SK-N-SH treated with all-trans-retinoic acid at 6 μM for 48 hours (cell line): ENCODE measurements at regions not wholly inside any gene's neighbourhood (a gene's known extent, or its start where the extent isn't known, plus 50 kb on each side); places are given as distances from the start of the nearest gene placed in this dataset.

Experiments used
- ATAC-seq: fragments of 200-7000 bp; cut with Tn5 transposase; 3 replicates; pipeline ENCODE4 v1.9.1; 2020; ENCODE audit warnings: mild to moderate bottlenecking, moderate library complexity
- BACH2 ChIP-seq: fragments of 250-450 bp; sonication (Bioruptor Pico); IDR thresholded peaks from 2 replicates; pipeline ENCODE4 v1.9.0; 2021; ENCODE audit warnings: mild to moderate bottlenecking, borderline replicate concordance
- CSDC2 ChIP-seq: fragments of 250-450 bp; sonication (Bioruptor Pico); IDR thresholded peaks from 2 replicates; pipeline ENCODE4 v1.5.0; 2020; ENCODE audit warnings: mild to moderate bottlenecking, moderate library complexity
- CSRNP3 ChIP-seq: fragments of 250-450 bp; sonication (Bioruptor Pico); IDR thresholded peaks from 2 replicates; pipeline ENCODE4 v1.5.1; 2021; ENCODE audit warnings: mild to moderate bottlenecking, moderate library complexity
- ESRRG ChIP-seq: fragments of 250-450 bp; sonication (Bioruptor Pico); IDR thresholded peaks from 2 replicates; pipeline ENCODE4 v1.6.1; 2021; ENCODE audit warnings: mild to moderate bottlenecking
- GLIS3 ChIP-seq: fragments of 250-450 bp; sonication (Bioruptor Pico); IDR thresholded peaks from 2 replicates; pipeline ENCODE4 v1.5.0; 2020; ENCODE audit warnings: mild to moderate bottlenecking, moderate library complexity
- ISL1 ChIP-seq: fragments of 250-450 bp; sonication (Bioruptor Pico); IDR thresholded peaks from 2 replicates; pipeline ENCODE4 v2.1.2; 2022; ENCODE audit warnings: mild to moderate bottlenecking, moderate library complexity
- OSR1 ChIP-seq: fragments of 250-450 bp; sonication (Bioruptor Pico); IDR thresholded peaks from 2 replicates; pipeline ENCODE4 v1.8.0; 2022; ENCODE audit warnings: moderate library complexity, mild to moderate bottlenecking, inconsistent platforms
- PATZ1 ChIP-seq: fragments of 250-450 bp; sonication (Bioruptor Pico); IDR thresholded peaks from 2 replicates; pipeline ENCODE4 v1.8.0; 2020; ENCODE audit warnings: mild to moderate bottlenecking, moderate library complexity, borderline replicate concordance
- POU6F1 ChIP-seq: fragments of 250-450 bp; sonication (Bioruptor Pico); IDR thresholded peaks from 2 replicates; pipeline ENCODE4 v1.8.0; 2021; ENCODE audit warnings: low read depth, mild to moderate bottlenecking, moderate library complexity, borderline replicate concordance
- RARB ChIP-seq: fragments of 250-450 bp; sonication (Bioruptor Pico); IDR thresholded peaks from 2 replicates; pipeline ENCODE4 v1.8.0; 2021; ENCODE audit warnings: mild to moderate bottlenecking, moderate library complexity
- SNAI2 ChIP-seq: fragments of 250-450 bp; sonication (Bioruptor Pico); IDR thresholded peaks from 2 replicates; pipeline ENCODE4 v1.5.0; 2020; ENCODE audit warnings: mild to moderate bottlenecking, moderate library complexity
- TCF4 ChIP-seq: fragments of 250-450 bp; sonication (Bioruptor Pico); IDR thresholded peaks from 2 replicates; pipeline ENCODE4 v1.8.0; 2021; ENCODE audit warnings: mild to moderate bottlenecking, moderate library complexity, borderline replicate concordance
- TOX ChIP-seq: fragments of 250-450 bp; sonication (Bioruptor Pico); IDR thresholded peaks from 2 replicates; pipeline ENCODE4 v1.8.0; 2021; ENCODE audit warnings: mild to moderate bottlenecking, moderate library complexity, borderline replicate concordance
- TSHZ2 ChIP-seq: fragments of 250-450 bp; sonication (Bioruptor Pico); IDR thresholded peaks from 2 replicates; pipeline ENCODE4 v1.5.0; 2020; ENCODE audit warnings: mild to moderate bottlenecking, moderate library complexity
- ZC3H10 ChIP-seq: fragments of 250-450 bp; sonication (Bioruptor Pico); IDR thresholded peaks from 2 replicates; pipeline ENCODE4 v1.5.1; 2021; ENCODE audit warnings: mild to moderate bottlenecking, moderate library complexity
- ZFP30 ChIP-seq: fragments of 450-650 bp; formaldehyde crosslinking; IDR thresholded peaks from 2 replicates; pipeline ENCODE4 v1.5.0; 2022; ENCODE audit warnings: mild to moderate bottlenecking, moderate library complexity
- ZNF565 ChIP-seq: fragments of 450-650 bp; formaldehyde crosslinking; conservative IDR thresholded peaks from 2 replicates; pipeline ENCODE4 v1.5.0; 2020; ENCODE audit warnings: low read depth, mild to moderate bottlenecking, moderate library complexity
- ZNF8 ChIP-seq: fragments of 450-650 bp; formaldehyde crosslinking; IDR thresholded peaks from 2 replicates; pipeline ENCODE4 v1.5.0; 2020; ENCODE audit warnings: mild to moderate bottlenecking, moderate library complexity

- ATAC-seq: no peak
Measured at GRCh38 chr13:91112201-91112923, 235.1 kb upstream of the MIR17HG start.

GRCh38 chr13:91112924-91113277 is 234.6 kb upstream of the MIR17HG start:
- no peak for ATAC-seq
- TF ChIP-seq GLIS3 (CRISPR knock-in tag) (no peak), POU6F1 (CRISPR knock-in tag) (no peak), TCF4 (CRISPR knock-in tag) (peak; percentile 57; the same call in 1 of the 2 replicates), ISL1 (CRISPR knock-in tag) (peak; percentile 31), CSRNP3 (CRISPR knock-in tag) (no peak)

More at GRCh38 chr13:91112201-91112923, 235.1 kb upstream of the MIR17HG start:
- TF ChIP-seq PATZ1 (CRISPR knock-in tag) (no peak), TCF4 (CRISPR knock-in tag) (no peak), ZFP30 (CRISPR knock-in tag) (no peak), POU6F1 (CRISPR knock-in tag) (no peak)
- TF ChIP-seq, all 23 proteins: peak for 0

GRCh38 chr13:91115776-91116175 is 231.7 kb upstream of the MIR17HG start:
- TF ChIP-seq PATZ1 (CRISPR knock-in tag) (no peak), BACH2 (CRISPR knock-in tag) (no peak), TOX (CRISPR knock-in tag) (no peak), OSR1 (no peak), ZC3H10 (CRISPR knock-in tag) (no peak), RARB (CRISPR knock-in tag) (no peak), TSHZ2 (CRISPR knock-in tag) (no peak), ISL1 (CRISPR knock-in tag) (no peak), ZNF565 (CRISPR knock-in tag) (no peak), CSRNP3 (CRISPR knock-in tag) (no peak), ESRRG (CRISPR knock-in tag) (no peak), CSDC2 (no peak), ZNF8 (CRISPR knock-in tag) (no peak), SNAI2 (no peak)
- no peak for ATAC-seq
